Osteoblast (primary cell): ENCODE measurements at regions not wholly inside any gene's neighbourhood (a gene's known extent, or its start where the extent isn't known, plus 50 kb on each side); places are given as distances from the start of the nearest gene placed in this dataset.

Source experiments
- DNase-seq: peaks from one replicate; pipeline ENCODE4 v3.0.0; 2011; ENCODE audit warnings: low spot score, mixed read lengths; ENCODE audit not compliant: insufficient read length; ENCODE audit errors: missing footprints
- H2AFZ ChIP-seq: 2 replicates; pipeline ENCODE4 v1.6.0; 2011; ENCODE audit warnings: mild to moderate bottlenecking, low read length
- H3K27ac ChIP-seq: 2 replicates; pipeline ENCODE4 v1.5.1; 2011; ENCODE audit warnings: mild to moderate bottlenecking, low read depth, low read length, moderate library complexity
- H3K27me3 ChIP-seq: 2 replicates; pipeline ENCODE4 v1.6.0; 2012; ENCODE audit warnings: mild to moderate bottlenecking, control low read depth, inconsistent platforms, low read length, moderate library complexity; ENCODE audit not compliant: insufficient read depth
- H3K36me3 ChIP-seq: 2 replicates; pipeline ENCODE4 v1.5.1; 2011; ENCODE audit warnings: mild to moderate bottlenecking, low read length, control low read depth, moderate library complexity; ENCODE audit not compliant: insufficient read depth
- H3K4me1 ChIP-seq: 2 replicates; pipeline ENCODE4 v1.5.1; 2011; ENCODE audit warnings: mild to moderate bottlenecking, low read length, control low read depth, moderate library complexity; ENCODE audit not compliant: insufficient read depth
- H3K4me2 ChIP-seq: 2 replicates; pipeline ENCODE4 v1.6.0; 2011; ENCODE audit warnings: mild to moderate bottlenecking, low read length; ENCODE audit not compliant: insufficient read depth
- H3K4me3 ChIP-seq: fragments of 200-600 bp; sonication (generic); 3 replicates; pipeline ENCODE4 v1.5.1; 2012; ENCODE audit warnings: mild to moderate bottlenecking, low read length, inconsistent platforms; ENCODE audit not compliant: insufficient read depth
- H3K79me2 ChIP-seq: 2 replicates; pipeline ENCODE4 v1.6.0; 2012; ENCODE audit warnings: mild to moderate bottlenecking, low read length, control low read depth, inconsistent platforms; ENCODE audit not compliant: insufficient read depth
- H3K9me3 ChIP-seq: 2 replicates; pipeline ENCODE4 v1.5.1; 2011; ENCODE audit warnings: low read depth, low read length, control low read depth
- H4K20me1 ChIP-seq: 2 replicates; pipeline ENCODE4 v1.6.0; 2012; ENCODE audit warnings: mild to moderate bottlenecking, low read length, control low read depth; ENCODE audit not compliant: insufficient read depth
- TF ChIP-seq, protein P1 (sequence below): IDR thresholded peaks from 2 replicates; pipeline ENCODE4 v1.5.1; 2011; ENCODE audit warnings: mild to moderate bottlenecking, low read depth, low read length, moderate library complexity; ENCODE audit errors: extremely low read depth

DNA sequence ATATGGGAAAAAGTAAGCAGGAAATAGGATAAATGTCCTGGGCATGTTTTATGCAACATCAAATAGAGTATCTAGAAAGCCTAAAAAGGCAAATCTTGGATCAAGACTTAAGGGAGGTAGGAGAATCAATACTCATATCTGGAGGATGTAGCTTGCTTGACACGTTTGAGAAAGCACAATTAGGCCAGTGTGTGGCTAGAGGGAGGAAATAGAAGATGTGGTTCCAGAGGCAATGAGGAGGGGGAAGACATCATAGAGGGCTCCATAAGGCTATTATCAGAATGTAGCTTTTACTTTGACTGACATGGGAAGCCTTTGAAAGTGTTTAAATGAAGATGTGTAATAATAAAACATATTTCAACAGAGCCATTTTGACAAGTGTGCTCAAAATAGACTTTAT lies 200.7 kb upstream of the CDH12 start:
- Histone ChIP-seq H2AFZ (no peak overlapping the region), H3K4me1 (no peaks in the 10 kb centered on the region), H3K4me3 (no peak overlapping the region), H4K20me1 (no peaks in the 10 kb centered on the region), H3K9me3 (no peaks in the 10 kb centered on the region), H3K4me2 (no peak overlapping the region), H3K27ac (no peak overlapping the region), H3K79me2 (no peaks in the 10 kb centered on the region), H3K27me3 (no peaks in the 10 kb centered on the region), H3K36me3 (no peaks in the 10 kb centered on the region)
- TF ChIP-seq, protein P1, sequence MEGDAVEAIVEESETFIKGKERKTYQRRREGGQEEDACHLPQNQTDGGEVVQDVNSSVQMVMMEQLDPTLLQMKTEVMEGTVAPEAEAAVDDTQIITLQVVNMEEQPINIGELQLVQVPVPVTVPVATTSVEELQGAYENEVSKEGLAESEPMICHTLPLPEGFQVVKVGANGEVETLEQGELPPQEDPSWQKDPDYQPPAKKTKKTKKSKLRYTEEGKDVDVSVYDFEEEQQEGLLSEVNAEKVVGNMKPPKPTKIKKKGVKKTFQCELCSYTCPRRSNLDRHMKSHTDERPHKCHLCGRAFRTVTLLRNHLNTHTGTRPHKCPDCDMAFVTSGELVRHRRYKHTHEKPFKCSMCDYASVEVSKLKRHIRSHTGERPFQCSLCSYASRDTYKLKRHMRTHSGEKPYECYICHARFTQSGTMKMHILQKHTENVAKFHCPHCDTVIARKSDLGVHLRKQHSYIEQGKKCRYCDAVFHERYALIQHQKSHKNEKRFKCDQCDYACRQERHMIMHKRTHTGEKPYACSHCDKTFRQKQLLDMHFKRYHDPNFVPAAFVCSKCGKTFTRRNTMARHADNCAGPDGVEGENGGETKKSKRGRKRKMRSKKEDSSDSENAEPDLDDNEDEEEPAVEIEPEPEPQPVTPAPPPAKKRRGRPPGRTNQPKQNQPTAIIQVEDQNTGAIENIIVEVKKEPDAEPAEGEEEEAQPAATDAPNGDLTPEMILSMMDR: no peak
- no peak for DNase-seq

DNA sequence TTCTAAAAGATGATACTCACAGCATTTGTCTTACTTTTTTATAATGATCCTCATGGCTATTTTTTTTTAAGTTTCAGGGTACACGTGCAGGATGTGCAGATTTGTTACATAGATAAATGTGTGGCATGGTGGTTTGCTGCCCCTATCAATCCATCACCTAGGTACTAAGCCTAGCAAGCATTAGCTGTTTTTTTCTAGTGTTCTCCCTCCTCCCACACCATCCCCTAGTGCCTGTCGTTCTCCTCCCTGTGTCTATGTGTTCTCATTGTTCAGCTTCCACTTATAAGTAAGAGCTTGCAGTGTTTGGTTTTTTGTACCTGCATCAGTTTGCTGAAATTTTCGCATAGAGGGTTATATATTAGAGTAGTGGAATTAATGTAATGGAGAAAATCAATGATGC lies 189.1 kb upstream of the CDH12 start:
- TF ChIP-seq, protein P1: no peak
- no peaks in the 10 kb centered on the region for H3K36me3 ChIP-seq
- no peaks in the 10 kb centered on the region for H4K20me1 ChIP-seq
- no peaks in the 10 kb centered on the region for H3K27me3 ChIP-seq
- peaks cover 3% of the 10 kb centered on the region for H3K9me3 ChIP-seq
- no peak overlapping the region for H3K4me3 ChIP-seq
- no peak overlapping the region for H3K27ac ChIP-seq
- H3K4me1 ChIP-seq: no peaks in the 10 kb centered on the region
- no peaks in the 10 kb centered on the region for H3K79me2 ChIP-seq
- H3K4me2 ChIP-seq: no peak overlapping the region
- H2AFZ ChIP-seq: no peak overlapping the region
- DNase-seq: no peak

DNA sequence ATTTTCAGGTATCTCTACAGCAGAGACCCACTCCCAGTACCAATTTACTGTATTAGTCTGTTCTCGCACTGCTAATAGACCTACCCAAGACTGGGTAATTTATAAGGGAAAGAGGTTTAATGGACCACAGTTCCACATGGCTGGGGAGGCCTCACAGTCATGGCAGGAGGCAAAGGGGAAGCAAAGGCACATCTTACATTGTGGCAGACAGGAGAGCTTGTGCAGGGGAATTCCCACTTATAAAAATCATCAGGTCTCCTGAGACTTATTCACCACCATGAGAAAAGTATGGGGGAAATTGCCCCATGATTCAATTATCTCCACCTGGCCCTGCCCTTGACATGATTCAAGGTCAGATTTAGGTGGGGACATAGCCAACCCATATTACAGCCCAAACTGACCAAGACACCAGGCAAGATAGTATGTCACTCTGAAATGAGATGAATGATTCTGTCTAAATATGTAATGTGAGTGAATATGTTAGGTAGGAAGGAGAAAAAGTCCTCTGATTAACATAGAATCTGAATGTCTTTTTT lies 182.5 kb upstream of the CDH12 start:
- TF ChIP-seq, protein P1: no peak
- Histone ChIP-seq H2AFZ (no peak overlapping the region), H3K27me3 (no peaks in the 10 kb centered on the region), H3K9me3 (no peaks in the 10 kb centered on the region), H3K79me2 (no peaks in the 10 kb centered on the region), H3K4me3 (no peak overlapping the region), H3K4me2 (no peak overlapping the region), H4K20me1 (no peaks in the 10 kb centered on the region), H3K27ac (no peak overlapping the region), H3K4me1 (no peaks in the 10 kb centered on the region), H3K36me3 (no peaks in the 10 kb centered on the region)
- DNase-seq: no peak

DNA sequence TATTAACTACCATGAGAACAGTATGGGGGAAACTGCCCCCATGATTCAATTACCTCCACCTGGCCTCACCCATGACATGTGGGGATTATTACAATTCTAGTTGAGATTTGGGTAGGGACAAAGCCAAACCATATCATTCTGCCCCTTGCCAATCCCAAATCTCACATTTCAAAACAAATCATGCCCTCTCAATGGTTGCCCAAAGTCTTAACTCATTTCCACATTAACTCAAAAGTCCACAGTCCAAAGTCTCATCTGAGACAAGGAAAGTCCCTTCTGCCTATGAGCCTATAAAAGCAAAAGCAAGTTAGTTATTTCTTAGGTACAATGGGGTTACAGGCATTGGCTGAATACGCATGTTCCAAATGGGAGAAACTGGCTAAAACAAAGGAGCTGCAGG lies 180.7 kb upstream of the CDH12 start:
- Histone ChIP-seq H2AFZ (no peak overlapping the region), H3K27me3 (no peaks in the 10 kb centered on the region), H3K79me2 (no peaks in the 10 kb centered on the region), H3K4me1 (no peaks in the 10 kb centered on the region), H3K4me2 (no peak overlapping the region), H3K27ac (no peak overlapping the region), H4K20me1 (no peaks in the 10 kb centered on the region), H3K4me3 (no peak overlapping the region), H3K36me3 (no peaks in the 10 kb centered on the region), H3K9me3 (no peaks in the 10 kb centered on the region)
- TF ChIP-seq, protein P1: no peak
- DNase-seq: no peak
